ENCODE measurements at regions not wholly inside any gene's neighbourhood (a gene's known extent, or its start where the extent isn't known, plus 50 kb on each side); places are given as distances from the start of the nearest gene placed in this dataset.

GRCh38 chr5:93247105-93247504 lies 333.9 kb downstream of the NR2F1-AS1 start:
- Mint-ChIP-seq H3K27me3 (no peaks in the 10 kb centered on the region), H3K4me3 (no peak overlapping the region), H3K4me1 (no peaks in the 10 kb centered on the region), H3K9me3 (ENCODE audit: insufficient read depth) (no peaks in the 10 kb centered on the region), H3K27ac (no peak overlapping the region)
- Histone ChIP-seq H3K4me3 (ENCODE audit: control extremely low read depth in 1 of 5, extremely low read depth in 1 of 5, insufficient read depth in 1 of 5, low read depth in 2 of 5, low read length in 4 of 5) (no peak overlapping the region), H4K20me1 (ENCODE audit: control insufficient read depth, insufficient read depth, low read length, poor library complexity, severe bottlenecking) (no peaks in the 10 kb centered on the region), H3K4me2 (replicated peaks; ENCODE audit: low read depth, low read length, poor library complexity, severe bottlenecking) (no peak overlapping the region), H3K27ac (ENCODE audit: low read length in 2 of 2) (no peak overlapping the region), H3K9ac (ENCODE audit: low read length) (no peak overlapping the region), H3K36me3 (replicated peaks in 1 of 2; ENCODE audit: control extremely low read depth in 1 of 2, control insufficient read depth in 1 of 2, extremely low read depth in 1 of 2, insufficient read depth in 2 of 2, low read length in 1 of 2) (no peaks in the 10 kb centered on the region), H2AFZ (ENCODE audit: insufficient read depth, low read depth, low read length, poor library complexity, severe bottlenecking) (no peak overlapping the region), H3K79me2 (ENCODE audit: control insufficient read depth, insufficient read depth, low read length) (no peaks in the 10 kb centered on the region), H3K27me3 (replicated peaks in 1 of 4; ENCODE audit: control extremely low read depth in 1 of 4, control insufficient read depth in 3 of 4, insufficient read depth in 4 of 4, low read length in 3 of 4) (no peaks in the 10 kb centered on the region), H3K9me3 (ENCODE audit: control extremely low read depth in 1 of 3, control insufficient read depth in 2 of 3, insufficient read depth in 1 of 3, low read length in 2 of 3) (no peaks in the 10 kb centered on the region), H3K4me1 (ENCODE audit: control insufficient read depth in 2 of 2, insufficient read depth in 2 of 2, low read length in 2 of 2) (no peaks in the 10 kb centered on the region)
- intact Hi-C loops (cut with micrococcal nuclease) = no loop called here
- POLR2A ChIA-PET = no interaction called here
- DNase-seq (no peak), ATAC-seq (ENCODE audit: low read depth) (no peak)
- TF ChIP-seq EZH2 (IDR thresholded peaks at IDR 0.05; ENCODE audit: borderline replicate concordance, insufficient read depth, low read depth, low read length, poor library complexity, severe bottlenecking) (no peak), CTCF (IDR thresholded peaks at IDR 0.05) (no peak)
- 20% methylated on average over 1 of the region's 3 CpGs for WGBS (ENCODE audit: insufficient coverage)
- CTCF ChIA-PET = no interaction called here

GRCh38 chr5:93246090-93246855 lies 334.7 kb downstream of the NR2F1-AS1 start:
- Histone ChIP-seq H3K27me3 (replicated peaks in 1 of 4; ENCODE audit: control extremely low read depth in 1 of 4, control insufficient read depth in 3 of 4, insufficient read depth in 4 of 4, low read length in 3 of 4) (no peaks in the 10 kb centered on the region), H3K79me2 (ENCODE audit: control insufficient read depth, insufficient read depth, low read length) (no peaks in the 10 kb centered on the region), H4K20me1 (ENCODE audit: control insufficient read depth, insufficient read depth, low read length, poor library complexity, severe bottlenecking) (no peaks in the 10 kb centered on the region), H3K4me1 (ENCODE audit: control insufficient read depth in 2 of 2, insufficient read depth in 2 of 2, low read length in 2 of 2) (no peaks in the 10 kb centered on the region), H3K4me3 (ENCODE audit: control extremely low read depth in 1 of 5, extremely low read depth in 1 of 5, insufficient read depth in 1 of 5, low read depth in 2 of 5, low read length in 4 of 5) (no peak overlapping the region), H3K9ac (ENCODE audit: low read length) (no peak overlapping the region), H3K4me2 (replicated peaks; ENCODE audit: low read depth, low read length, poor library complexity, severe bottlenecking) (no peak overlapping the region), H3K27ac (ENCODE audit: low read length in 2 of 2) (no peak overlapping the region), H3K36me3 (replicated peaks in 1 of 2; ENCODE audit: control extremely low read depth in 1 of 2, control insufficient read depth in 1 of 2, extremely low read depth in 1 of 2, insufficient read depth in 2 of 2, low read length in 1 of 2) (no peaks in the 10 kb centered on the region), H3K9me3 (ENCODE audit: control extremely low read depth in 1 of 3, control insufficient read depth in 2 of 3, insufficient read depth in 1 of 3, low read length in 2 of 3) (no peaks in the 10 kb centered on the region), H2AFZ (ENCODE audit: insufficient read depth, low read depth, low read length, poor library complexity, severe bottlenecking) (no peak overlapping the region)
- TF ChIP-seq CTCF (IDR thresholded peaks at IDR 0.05) (no peak), EZH2 (IDR thresholded peaks at IDR 0.05; ENCODE audit: borderline replicate concordance, insufficient read depth, low read depth, low read length, poor library complexity, severe bottlenecking) (no peak)
- ATAC-seq (ENCODE audit: low read depth) (no peak), DNase-seq (no peak)
- no peaks in the 10 kb centered on the region for H3K4me1 Mint-ChIP-seq
- 94% methylated on average over 1 of the region's 6 CpGs for WGBS (ENCODE audit: insufficient coverage)
- no peak overlapping the region for H3K4me3 Mint-ChIP-seq
- H3K27ac Mint-ChIP-seq = no peak overlapping the region
- no peaks in the 10 kb centered on the region for H3K27me3 Mint-ChIP-seq
- no peaks in the 10 kb centered on the region for H3K9me3 Mint-ChIP-seq (ENCODE audit: insufficient read depth)
- POLR2A ChIA-PET = no interaction called here
- CTCF ChIA-PET = no interaction called here
- intact Hi-C loops (cut with micrococcal nuclease) = no loop called here

All from B cell (primary cell).